HG02981 (cell line): ENCODE measurements at regions not wholly inside any gene's neighbourhood (a gene's known extent, or its start where the extent isn't known, plus 50 kb on each side); places are given as distances from the start of the nearest gene placed in this dataset.
"Not testable (repeated sequence)": the region's sequence is repeated elsewhere in the genome, so short reads cannot be mapped to it uniquely, and the experiment has no call there.

Experiments used
- ATAC-seq: cut with Tn5 transposase; IDR thresholded peaks from one replicate; pipeline ENCODE4 v1.9.1; 2021; ENCODE audit warnings: mild to moderate bottlenecking, moderate library complexity; ENCODE audit not compliant: unreplicated experiment

GRCh38 chr1:30368651-30369240, 354.6 kb downstream of the MATN1 start:
- no peak for ATAC-seq

- ATAC-seq = no peak
Observed at GRCh38 chr1:30366911-30367310, 356.5 kb downstream of the MATN1 start.

GRCh38 chr1:30366199-30366598, 357.2 kb downstream of the MATN1 start:
- no peak for ATAC-seq

GRCh38 chr1:30365596-30365995, 357.8 kb downstream of the MATN1 start:
- ATAC-seq = no peak

GRCh38 chr1:30363031-30363430, 360.4 kb downstream of the MATN1 start:
- no peak for ATAC-seq

GRCh38 chr1:30362603-30362990, 360.8 kb downstream of the MATN1 start:
- ATAC-seq = no peak

- not testable (repeated sequence) for ATAC-seq
Observed at GRCh38 chr1:30361890-30362602, 361.3 kb downstream of the MATN1 start.

GRCh38 chr1:30360753-30361152, 362.6 kb downstream of the MATN1 start:
- no peak for ATAC-seq

GRCh38 chr1:30360281-30360680, 363.1 kb downstream of the MATN1 start:
- no peak for ATAC-seq

- ATAC-seq = no peak
Observed at GRCh38 chr1:30359539-30360220, 363.7 kb downstream of the MATN1 start.

GRCh38 chr1:30358500-30358899, 364.9 kb downstream of the MATN1 start:
- no peak for ATAC-seq

- no peak for ATAC-seq
Observed at GRCh38 chr1:30356839-30357238, 366.5 kb downstream of the MATN1 start.

GRCh38 chr1:30354410-30354809, 369.0 kb downstream of the MATN1 start:
- no peak for ATAC-seq

- ATAC-seq = no peak
Observed at GRCh38 chr1:30353637-30354036, 369.7 kb downstream of the MATN1 start.

GRCh38 chr1:30348147-30348546, 375.2 kb downstream of the MATN1 start:
- no peak for ATAC-seq

GRCh38 chr1:30345491-30346130, 377.8 kb downstream of the MATN1 start:
- ATAC-seq = no peak

- ATAC-seq = no peak
Observed at GRCh38 chr1:30343562-30343961, 379.8 kb downstream of the MATN1 start.

GRCh38 chr1:30342535-30343141, 380.7 kb downstream of the MATN1 start:
- ATAC-seq = no peak

GRCh38 chr1:30340934-30341333, 382.5 kb downstream of the MATN1 start:
- no peak for ATAC-seq

GRCh38 chr1:30339866-30340265, 383.5 kb downstream of the MATN1 start:
- no peak for ATAC-seq

- ATAC-seq = no peak
Observed at GRCh38 chr1:30338765-30339164, 384.6 kb downstream of the MATN1 start.

- no peak for ATAC-seq
Observed at GRCh38 chr1:30337324-30337620, 386.1 kb downstream of the MATN1 start.
